ENCODE measurements at regions not wholly inside any gene's neighbourhood (a gene's known extent, or its start where the extent isn't known, plus 50 kb on each side); places are given as distances from the start of the nearest gene placed in this dataset.

GRCh38 chr6:139643986-139644385 lies 269.5 kb upstream of the CITED2 start:
- H3K27ac ChIP-seq, result no peak overlapping the region
- no peak for TF ChIP-seq CTCF (IDR thresholded peaks at IDR 0.05)
- H3K4me3 ChIP-seq, result no peak overlapping the region
- DNase-seq (ENCODE audit: low spot score), result no peak

- no peak for DNase-seq (ENCODE audit: low spot score)
- no peak for TF ChIP-seq CTCF (IDR thresholded peaks at IDR 0.05)
- no peak overlapping the region for H3K4me3 ChIP-seq
- no peak overlapping the region for H3K27ac ChIP-seq
Observed at GRCh38 chr6:139642346-139642745, 267.9 kb upstream of the CITED2 start.

- no peak for DNase-seq (ENCODE audit: low spot score)
- Histone ChIP-seq H3K27ac (no peak overlapping the region), H3K4me3 (no peak overlapping the region)
- no peak for TF ChIP-seq CTCF (IDR thresholded peaks at IDR 0.05)
Observed at GRCh38 chr6:139641376-139641775, 266.9 kb upstream of the CITED2 start.

- no peak for DNase-seq (ENCODE audit: low spot score)
- TF ChIP-seq CTCF (IDR thresholded peaks at IDR 0.05), result no peak
- no peak overlapping the region for H3K27ac ChIP-seq
Observed at GRCh38 chr6:139640921-139641320, 266.5 kb upstream of the CITED2 start.

GRCh38 chr6:139640448-139640847 lies 266.0 kb upstream of the CITED2 start:
- Histone ChIP-seq H3K4me3 (no peak overlapping the region), H3K27ac (no peak overlapping the region)
- no peak for TF ChIP-seq CTCF (IDR thresholded peaks at IDR 0.05)
- DNase-seq (ENCODE audit: low spot score), result no peak

More at GRCh38 chr6:139640921-139641320, 266.5 kb upstream of the CITED2 start:
- H3K4me3 ChIP-seq, result no peak overlapping the region

- Histone ChIP-seq H3K27ac (no peak overlapping the region), H3K4me3 (no peak overlapping the region)
- no peak for TF ChIP-seq CTCF (IDR thresholded peaks at IDR 0.05)
- DNase-seq (ENCODE audit: low spot score), result no peak
Observed at GRCh38 chr6:139639507-139639906, 265.1 kb upstream of the CITED2 start.

- no peak for DNase-seq (ENCODE audit: low spot score)
- Histone ChIP-seq H3K4me3 (no peak overlapping the region), H3K27ac (no peak overlapping the region)
- no peak for TF ChIP-seq CTCF (IDR thresholded peaks at IDR 0.05)
Observed at GRCh38 chr6:139638179-139638941, 263.9 kb upstream of the CITED2 start.

Data from coronary artery (tissue), 2 donors.